SH-SY5Y (cell line): ENCODE measurements at regions not wholly inside any gene's neighbourhood (a gene's known extent, or its start where the extent isn't known, plus 50 kb on each side); places are given as distances from the start of the nearest gene placed in this dataset.

Experiments
- GATA2 ChIP-seq: IDR thresholded peaks from 2 replicates; pipeline ENCODE4 v1.6.1; 2011; ENCODE audit warnings: mild to moderate bottlenecking, low read depth, low read length
- GATA3 ChIP-seq: IDR thresholded peaks from 2 replicates; pipeline ENCODE4 v1.6.1; 2011; ENCODE audit warnings: low read depth, mild to moderate bottlenecking, low read length, moderate library complexity

DNA sequence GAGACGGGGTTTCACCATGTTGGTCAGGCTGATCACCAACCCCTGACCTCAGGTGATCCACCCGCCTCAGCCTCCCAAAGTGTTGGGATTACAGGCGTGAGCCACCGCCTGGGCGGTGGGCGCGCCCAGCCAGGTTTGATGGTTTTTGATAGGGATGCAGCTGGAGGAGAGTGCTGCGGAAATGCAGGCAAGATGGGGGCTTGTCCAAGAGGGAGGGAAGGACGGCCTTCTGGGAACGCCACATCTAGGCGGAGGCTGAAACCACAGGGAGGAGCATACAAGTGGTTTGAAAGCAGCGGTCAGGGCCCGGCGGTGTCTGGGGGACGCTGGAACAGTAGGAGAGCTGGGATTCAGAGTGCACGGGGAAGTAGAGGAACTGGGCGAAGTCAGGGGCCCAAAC, 134.6 kb downstream of the VRK1 start:
- TF ChIP-seq GATA3 (no peak), GATA2 (no peak)

DNA sequence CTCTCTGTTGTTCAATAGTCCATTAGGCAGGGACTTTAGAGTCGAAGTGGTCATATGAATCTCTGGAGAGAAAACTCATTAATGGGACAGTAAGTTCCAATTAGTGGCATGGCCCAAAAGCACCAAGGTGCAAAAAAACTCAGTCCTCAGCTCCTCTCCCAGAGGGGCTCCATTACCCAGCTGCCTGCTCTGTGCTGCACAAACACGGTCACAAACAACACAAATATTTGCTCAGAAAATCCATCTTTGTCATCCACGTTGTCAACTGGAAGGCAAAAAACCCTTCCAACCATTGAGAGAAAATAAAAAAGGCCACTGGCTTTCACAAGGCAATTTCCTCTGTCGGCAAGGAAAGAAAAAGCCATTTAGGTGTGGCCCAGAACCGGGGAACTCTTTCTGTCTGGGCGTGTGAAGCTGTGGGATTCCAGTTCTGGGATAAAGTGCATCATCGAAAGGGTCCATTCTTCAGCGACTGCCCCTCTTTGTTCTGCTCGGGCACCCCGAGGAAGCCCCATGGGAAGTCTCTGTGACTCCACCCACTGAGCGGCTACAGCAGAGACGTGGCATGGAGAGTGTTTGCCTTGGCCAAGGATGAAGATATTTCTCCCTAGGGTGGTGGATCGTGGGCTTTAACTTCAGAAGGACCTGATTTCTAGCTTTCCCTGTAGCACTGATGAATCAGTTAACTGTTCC, 137.6 kb downstream of the VRK1 start:
- no peak for TF ChIP-seq GATA3
- no peak for TF ChIP-seq GATA2

DNA sequence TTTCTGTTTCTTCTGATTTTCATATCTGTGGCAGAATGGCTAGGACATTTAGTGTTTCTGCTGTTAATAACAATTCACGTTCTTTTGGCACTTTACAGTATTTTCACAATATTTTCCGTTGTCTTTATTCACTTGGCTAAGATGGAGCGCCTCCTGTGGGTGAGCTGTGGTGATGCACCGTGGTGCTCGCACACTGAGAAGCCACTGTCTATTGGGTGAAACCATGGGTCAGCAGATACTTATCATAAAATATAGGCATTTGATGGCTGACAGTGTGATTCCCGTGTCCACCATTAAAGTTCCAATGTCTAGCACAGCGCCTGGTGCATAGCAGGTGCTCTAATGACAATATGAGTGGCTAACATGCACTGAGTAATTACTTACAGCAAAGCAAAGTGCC, 141.8 kb downstream of the VRK1 start:
- TF ChIP-seq GATA2 (no peak), GATA3 (no peak)

DNA sequence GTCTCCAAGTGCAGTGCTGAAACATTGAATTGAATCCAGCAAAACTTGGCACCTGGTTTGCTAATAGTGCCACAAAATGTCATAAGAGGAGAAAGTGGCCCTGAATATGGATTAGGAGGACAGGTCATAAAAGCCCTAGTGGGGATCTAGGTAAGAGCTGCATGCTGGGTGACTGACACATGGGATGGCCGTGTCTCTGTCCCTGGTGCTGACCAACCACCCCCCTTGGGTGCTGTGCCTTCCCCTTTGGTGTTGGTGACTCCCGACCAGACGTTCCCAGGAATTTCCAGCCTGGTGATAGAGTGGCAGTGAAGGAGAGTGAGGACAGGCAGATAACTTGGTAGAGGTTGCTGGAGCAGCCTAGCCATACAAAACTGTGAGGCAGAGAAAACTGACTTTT, 142.8 kb downstream of the VRK1 start:
- TF ChIP-seq GATA2 = no peak
- TF ChIP-seq GATA3 = no peak

GRCh38 chr14:96944297-96944696, 147.1 kb downstream of the VRK1 start:
- TF ChIP-seq GATA3 = no peak
- TF ChIP-seq GATA2 = no peak

DNA sequence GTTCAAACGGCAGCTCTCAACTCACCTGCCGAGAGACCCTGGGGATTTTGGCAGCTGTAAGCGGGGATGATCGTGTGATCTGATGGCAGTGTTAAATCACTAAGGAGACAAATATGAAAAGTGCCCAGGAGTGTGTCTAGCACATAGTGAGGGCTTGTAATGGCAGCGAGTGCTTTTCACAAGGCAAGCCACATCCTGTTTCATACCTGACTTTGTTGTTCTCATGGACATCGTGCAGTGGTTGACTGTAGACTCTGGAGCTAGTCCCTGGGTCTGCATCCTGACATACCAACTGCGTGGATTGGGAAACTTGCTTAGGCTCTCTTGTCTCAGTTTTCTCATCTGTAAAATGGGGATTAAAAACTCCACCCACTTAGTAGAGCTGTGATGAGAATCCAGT, 148.5 kb downstream of the VRK1 start:
- TF ChIP-seq GATA2 = no peak
- no peak for TF ChIP-seq GATA3

DNA sequence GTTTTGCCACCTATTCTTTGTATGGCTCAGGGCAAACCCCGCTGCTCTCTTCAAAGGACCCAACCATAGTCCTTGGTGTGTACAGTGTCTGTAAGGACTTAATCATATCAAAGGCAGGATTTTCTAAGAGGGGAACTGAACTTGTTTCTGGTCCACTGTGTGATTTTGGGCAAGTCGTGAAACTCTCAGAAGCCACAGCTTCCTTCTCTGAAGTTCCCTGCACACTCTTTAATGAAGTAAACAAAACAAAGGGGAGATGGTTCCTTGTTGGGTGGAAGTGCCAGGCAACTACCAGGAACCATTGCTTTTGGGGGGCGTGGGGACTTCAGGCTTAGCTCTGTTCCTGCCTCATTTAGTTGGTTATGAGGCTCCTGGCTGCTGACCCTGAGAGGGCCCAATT, 152.4 kb downstream of the VRK1 start:
- no peak for TF ChIP-seq GATA3
- TF ChIP-seq GATA2 = no peak

GRCh38 chr14:96951511-96951910, 154.3 kb downstream of the VRK1 start:
- no peak for TF ChIP-seq GATA2
- no peak for TF ChIP-seq GATA3

- TF ChIP-seq GATA2 (no peak), GATA3 (no peak)
Measured at GRCh38 chr14:96953087-96953874, 156.1 kb downstream of the VRK1 start.

- TF ChIP-seq GATA2 = no peak
- TF ChIP-seq GATA3 = no peak
Measured at GRCh38 chr14:96953875-96954185, 156.6 kb downstream of the VRK1 start.

DNA sequence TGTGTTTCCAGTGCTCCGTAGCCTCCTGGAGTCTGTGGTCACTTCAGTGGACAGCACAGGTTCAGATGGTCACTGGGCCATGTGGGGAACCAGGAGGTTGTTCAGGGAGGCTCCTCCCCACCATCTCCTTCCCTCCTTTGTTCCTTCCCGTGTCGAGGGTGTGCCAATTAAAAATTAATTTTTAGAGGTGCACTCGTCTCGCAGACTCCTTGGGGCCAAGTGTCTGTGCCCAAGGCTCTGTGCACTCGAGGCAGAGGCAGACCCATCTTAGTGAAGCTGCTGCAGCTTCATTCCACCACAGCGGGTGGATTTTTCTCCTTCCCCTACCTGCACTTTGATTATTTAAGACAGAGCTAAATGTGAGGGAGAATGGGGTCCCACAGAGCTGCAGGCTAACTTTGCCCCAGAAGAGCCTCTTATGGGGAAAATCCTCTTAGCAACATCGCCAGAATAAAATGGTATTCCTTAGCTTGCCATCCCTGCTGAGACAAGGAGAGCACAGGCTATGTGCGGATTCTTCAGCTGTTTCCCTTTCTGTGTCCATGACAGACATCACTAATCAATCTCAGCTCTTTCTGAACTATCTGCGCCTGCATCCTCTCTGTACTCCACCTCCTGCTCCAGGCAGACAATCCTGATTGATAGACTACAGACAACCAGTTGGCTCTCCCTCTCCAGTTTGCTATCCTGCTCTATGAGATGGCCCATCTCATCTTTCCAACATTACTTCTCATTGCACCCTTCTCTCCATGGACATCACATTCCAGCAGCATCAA, 159.5 kb downstream of the VRK1 start:
- no peak for TF ChIP-seq GATA2
- no peak for TF ChIP-seq GATA3

GRCh38 chr14:96958057-96958456, 160.9 kb downstream of the VRK1 start:
- TF ChIP-seq GATA3 (no peak), GATA2 (no peak)

GRCh38 chr14:96959992-96960391, 162.8 kb downstream of the VRK1 start:
- TF ChIP-seq GATA2 (no peak), GATA3 (no peak)

DNA sequence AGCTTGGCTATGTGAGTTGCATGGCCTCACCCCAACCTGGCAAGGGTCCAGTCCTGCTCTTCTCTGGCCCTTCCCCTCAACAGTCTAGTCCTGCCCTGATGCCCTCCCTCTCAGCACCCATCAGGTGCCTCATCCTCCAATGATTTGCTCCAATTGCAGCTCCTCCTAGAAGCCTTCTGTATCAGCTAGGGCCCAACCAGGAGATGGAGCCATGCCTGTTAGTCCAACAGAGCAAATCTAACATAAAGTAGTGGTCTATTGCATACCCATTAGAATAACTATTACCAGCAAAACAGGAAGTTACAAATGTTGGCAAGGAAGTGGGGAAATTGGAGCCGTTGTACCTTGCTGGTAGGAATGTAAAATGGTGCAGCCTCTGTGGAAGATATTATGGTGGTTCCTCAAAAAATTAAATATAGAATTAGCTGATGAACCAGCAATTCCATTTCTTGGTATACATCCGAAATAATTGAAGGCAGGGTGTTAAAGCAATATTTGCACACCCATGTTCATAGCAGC, 163.5 kb downstream of the VRK1 start:
- TF ChIP-seq GATA2 = no peak
- TF ChIP-seq GATA3 = no peak

- no peak for TF ChIP-seq GATA3
- no peak for TF ChIP-seq GATA2
Measured at GRCh38 chr14:96961895-96962294, 164.7 kb downstream of the VRK1 start.
